ENCODE measurements at regions not wholly inside any gene's neighbourhood (a gene's known extent, or its start where the extent isn't known, plus 50 kb on each side); places are given as distances from the start of the nearest gene placed in this dataset.

GRCh38 chr12:124700810-124701592 lies 133.6 kb upstream of the NCOR2 start:
- ATAC-seq, result no peak
- H3K36me3 ChIP-seq (ENCODE audit: control insufficient read depth, insufficient read depth, low read length), result no peaks in the 10 kb centered on the region
- no peak for TF ChIP-seq CTCF (IDR thresholded peaks at IDR 0.05)
- TF ChIP-seq POLR2AphosphoS5 (IDR thresholded peaks at IDR 0.05; ENCODE audit: low read depth, low read length), result no peak
- TF ChIP-seq TCF7L2 (IDR thresholded peaks at IDR 0.05; ENCODE audit: low read depth, low read length), result no peak
- no peak for TF ChIP-seq SIN3A (IDR thresholded peaks at IDR 0.05; ENCODE audit: borderline replicate concordance, insufficient read depth, low read depth, low read length)
- no peak for TF ChIP-seq REST (IDR thresholded peaks at IDR 0.05; ENCODE audit: insufficient read depth in 1 of 2, low read depth in 2 of 2, low read length in 1 of 2)
- no peaks in the 10 kb centered on the region for H3K27me3 ChIP-seq (ENCODE audit: control insufficient read depth, insufficient read depth, low read length)
- BruUV-seq (replicated peaks), result no TSS peak
- H3K27ac ChIP-seq (ENCODE audit: low read length), result no peak overlapping the region
- intact Hi-C loops (cut with micrococcal nuclease; ENCODE audit: unreplicated experiment), result no loop called here
- DNase-seq (ENCODE audit: low read depth, low spot score), result no peak
- in situ Hi-C loops (cut with HindIII; ENCODE audit: low pct_unique_long_range_greater_than_20kb, low sequenced_read_pairs), result no loop called here
- H3K4me1 ChIP-seq (ENCODE audit: control insufficient read depth, insufficient read depth, low read length), result peaks cover 4% of the 10 kb centered on the region; the same call in 1 of the 2 replicates
- H3K4me3 ChIP-seq (ENCODE audit: low read depth in 2 of 2, low read length in 2 of 2), result no peak overlapping the region
- H3K9me3 ChIP-seq (ENCODE audit: control insufficient read depth, insufficient read depth, low read depth, low read length), result no peaks in the 10 kb centered on the region
- CTCF ChIA-PET, result no interaction called here
- POLR2A ChIA-PET, result interaction anchor here (0.7 kb wide), 1 partner anchor 54 kb away, joined by 3 read pairs; no protein-coding TSS in a partner anchor

GRCh38 chr12:124699909-124700308 lies 132.5 kb upstream of the NCOR2 start:
- no peaks in the 10 kb centered on the region for H3K27me3 ChIP-seq (ENCODE audit: control insufficient read depth, insufficient read depth, low read length)
- H3K27ac ChIP-seq (ENCODE audit: low read length), result peak overlapping the region; percentile 29; the same call in 1 of the 2 replicates
- CTCF ChIA-PET, result no interaction called here
- TF ChIP-seq POLR2AphosphoS5 (IDR thresholded peaks at IDR 0.05; ENCODE audit: low read depth, low read length) (no peak), TCF7L2 (IDR thresholded peaks at IDR 0.05; ENCODE audit: low read depth, low read length) (no peak), REST (IDR thresholded peaks at IDR 0.05; ENCODE audit: insufficient read depth in 1 of 2, low read depth in 2 of 2, low read length in 1 of 2) (no peak), CTCF (IDR thresholded peaks at IDR 0.05) (no peak)
- no TSS peak for BruUV-seq (replicated peaks)
- in situ Hi-C loops (cut with HindIII; ENCODE audit: low pct_unique_long_range_greater_than_20kb, low sequenced_read_pairs), result no loop called here
- H3K36me3 ChIP-seq (ENCODE audit: control insufficient read depth, insufficient read depth, low read length), result no peaks in the 10 kb centered on the region
- ATAC-seq (no peak), DNase-seq (ENCODE audit: low read depth, low spot score) (no peak)
- peaks cover 8% of the 10 kb centered on the region for H3K4me1 ChIP-seq (ENCODE audit: control insufficient read depth, insufficient read depth, low read length)
- H3K4me3 ChIP-seq (ENCODE audit: low read depth in 2 of 2, low read length in 2 of 2), result no peak overlapping the region
- no peaks in the 10 kb centered on the region for H3K9me3 ChIP-seq (ENCODE audit: control insufficient read depth, insufficient read depth, low read depth, low read length)
- POLR2A ChIA-PET, result no interaction called here
- intact Hi-C loops (cut with micrococcal nuclease; ENCODE audit: unreplicated experiment), result no loop called here

All from Panc1 (cell line).